Endothelial cell (in vitro differentiated cells): ENCODE measurements at regions not wholly inside any gene's neighbourhood (a gene's known extent, or its start where the extent isn't known, plus 50 kb on each side); places are given as distances from the start of the nearest gene placed in this dataset.

ENCODE experiments used
- DNase-seq: peaks from one replicate; pipeline ENCODE4 v3.0.0; 2021; ENCODE audit warnings: low spot score
- H3K27ac Mint-ChIP-seq: one replicate; pipeline ENCODE4 v1.8.0; 2021; ENCODE audit warnings: mixed read lengths, inconsistent platforms; ENCODE audit not compliant: unreplicated experiment
- H3K27me3 Mint-ChIP-seq: one replicate; pipeline ENCODE4 v1.8.0; 2021; ENCODE audit warnings: mild to moderate bottlenecking, moderate library complexity, mixed read lengths, inconsistent platforms; ENCODE audit not compliant: unreplicated experiment
- H3K36me3 Mint-ChIP-seq: one replicate; pipeline ENCODE4 v1.8.0; 2021; ENCODE audit warnings: mild to moderate bottlenecking, low read depth, mixed read lengths, inconsistent platforms; ENCODE audit not compliant: unreplicated experiment
- H3K4me1 Mint-ChIP-seq: one replicate; pipeline ENCODE4 v1.8.0; 2021; ENCODE audit warnings: mild to moderate bottlenecking, mixed read lengths, inconsistent platforms; ENCODE audit not compliant: unreplicated experiment
- H3K4me3 Mint-ChIP-seq: one replicate; pipeline ENCODE4 v1.8.0; 2021; ENCODE audit warnings: mild to moderate bottlenecking, mixed read lengths, inconsistent platforms; ENCODE audit not compliant: unreplicated experiment
- H3K9me3 Mint-ChIP-seq: one replicate; pipeline ENCODE4 v1.8.0; 2021; ENCODE audit warnings: mixed read lengths, inconsistent platforms; ENCODE audit not compliant: unreplicated experiment
- CTCF ChIP-seq: fragments of 200-600 bp; sonication (generic); IDR thresholded peaks from one replicate; pipeline ENCODE4 v1.5.0; 2021; ENCODE audit warnings: antibody characterized with exemption; ENCODE audit not compliant: unreplicated experiment

GRCh38 chr2:212863185-212863588 is 288.2 kb downstream of the IKZF2 start:
- peak; percentile 6 for DNase-seq
- no peak overlapping the region for H3K4me3 Mint-ChIP-seq
- no peak overlapping the region for H3K27ac Mint-ChIP-seq
- no peaks in the 10 kb centered on the region for H3K27me3 Mint-ChIP-seq
- peaks cover 7% of the 10 kb centered on the region for H3K36me3 Mint-ChIP-seq
- no peaks in the 10 kb centered on the region for H3K4me1 Mint-ChIP-seq
- peak; percentile 28 for TF ChIP-seq CTCF
- H3K9me3 Mint-ChIP-seq: peaks cover 4% of the 10 kb centered on the region

- no peak for DNase-seq
- H3K4me1 Mint-ChIP-seq: no peaks in the 10 kb centered on the region
- no peaks in the 10 kb centered on the region for H3K27me3 Mint-ChIP-seq
- no peaks in the 10 kb centered on the region for H3K36me3 Mint-ChIP-seq
- H3K27ac Mint-ChIP-seq: no peak overlapping the region
- no peak overlapping the region for H3K4me3 Mint-ChIP-seq
- no peak for TF ChIP-seq CTCF
- H3K9me3 Mint-ChIP-seq: peaks cover under 1% of the 10 kb centered on the region
Observed at GRCh38 chr2:212858496-212858895, 292.9 kb downstream of the IKZF2 start.

GRCh38 chr2:212854771-212855170 is 296.6 kb downstream of the IKZF2 start:
- no peaks in the 10 kb centered on the region for H3K9me3 Mint-ChIP-seq
- no peak for TF ChIP-seq CTCF
- H3K36me3 Mint-ChIP-seq: no peaks in the 10 kb centered on the region
- H3K27me3 Mint-ChIP-seq: no peaks in the 10 kb centered on the region
- no peak for DNase-seq
- no peak overlapping the region for H3K4me3 Mint-ChIP-seq
- H3K4me1 Mint-ChIP-seq: no peaks in the 10 kb centered on the region
- no peak overlapping the region for H3K27ac Mint-ChIP-seq

- Mint-ChIP-seq H3K27ac (no peak overlapping the region), H3K9me3 (no peaks in the 10 kb centered on the region), H3K4me1 (no peaks in the 10 kb centered on the region), H3K27me3 (no peaks in the 10 kb centered on the region), H3K36me3 (no peaks in the 10 kb centered on the region), H3K4me3 (no peak overlapping the region)
- DNase-seq: no peak
- no peak for TF ChIP-seq CTCF
Observed at GRCh38 chr2:212854116-212854515, 297.3 kb downstream of the IKZF2 start.

GRCh38 chr2:212845941-212846340 is 305.5 kb downstream of the IKZF2 start:
- Mint-ChIP-seq H3K27ac (no peak overlapping the region), H3K4me3 (no peak overlapping the region), H3K36me3 (no peaks in the 10 kb centered on the region), H3K4me1 (no peaks in the 10 kb centered on the region), H3K9me3 (no peaks in the 10 kb centered on the region), H3K27me3 (no peaks in the 10 kb centered on the region)
- no peak for TF ChIP-seq CTCF
- DNase-seq: no peak
